KMS-11 (cell line): ENCODE measurements at regions not wholly inside any gene's neighbourhood (a gene's known extent, or its start where the extent isn't known, plus 50 kb on each side); places are given as distances from the start of the nearest gene placed in this dataset.

Experiments used
- H2AFZ ChIP-seq: fragments of 200-600 bp; sonication (generic); 2 replicates; pipeline ENCODE4 v1.6.1; 2016; ENCODE audit warnings: antibody characterized with exemption, mixed run types, low read depth
- H3K27ac ChIP-seq: fragments of 200-600 bp; sonication (generic); 2 replicates; pipeline ENCODE4 v1.6.1; 2016; ENCODE audit warnings: mild to moderate bottlenecking, mixed run types
- H3K27me3 ChIP-seq: fragments of 200-600 bp; sonication (generic); 2 replicates; pipeline ENCODE4 v1.6.1; 2017; ENCODE audit warnings: mild to moderate bottlenecking, low read depth, mixed run types, moderate library complexity; ENCODE audit not compliant: insufficient read depth
- H3K36me3 ChIP-seq: fragments of 200-600 bp; sonication (generic); 2 replicates; pipeline ENCODE4 v1.6.1; 2017; ENCODE audit warnings: mild to moderate bottlenecking, mixed run types; ENCODE audit not compliant: insufficient read depth
- H3K4me1 ChIP-seq: fragments of 200-600 bp; sonication (generic); 2 replicates; pipeline ENCODE4 v1.6.1; 2016; ENCODE audit warnings: mild to moderate bottlenecking, low read depth, mixed run types; ENCODE audit not compliant: poor library complexity, severe bottlenecking
- H3K4me2 ChIP-seq: fragments of 200-600 bp; sonication (generic); 2 replicates; pipeline ENCODE4 v1.7.0; 2016; ENCODE audit warnings: mild to moderate bottlenecking, mixed run types
- H3K4me3 ChIP-seq: fragments of 200-600 bp; sonication (generic); IDR thresholded peaks from 2 replicates; pipeline ENCODE4 v1.6.1; 2017; ENCODE audit warnings: low read depth, low read length, mixed read lengths; ENCODE audit not compliant: insufficient read depth
- H3K79me2 ChIP-seq: fragments of 200-600 bp; sonication (generic); 2 replicates; pipeline ENCODE4 v1.6.1; 2016; ENCODE audit warnings: low read depth, mixed run types; ENCODE audit not compliant: insufficient read depth
- H3K9ac ChIP-seq: fragments of 200-600 bp; sonication (generic); 2 replicates; pipeline ENCODE4 v1.6.1; 2016; ENCODE audit warnings: mild to moderate bottlenecking, mixed run types
- H4K20me1 ChIP-seq: fragments of 200-600 bp; sonication (generic); 2 replicates; pipeline ENCODE4 v1.6.1; 2016; ENCODE audit warnings: mild to moderate bottlenecking, mixed run types; ENCODE audit not compliant: insufficient read depth
- TF ChIP-seq, protein P1 (sequence below): fragments of 200-600 bp; sonication (generic); conservative IDR thresholded peaks from 2 replicates; pipeline ENCODE4 v1.6.1; 2017; ENCODE audit warnings: low read depth, mild to moderate bottlenecking, antibody characterized with exemption, low read length, moderate library complexity, mixed read lengths

DNA sequence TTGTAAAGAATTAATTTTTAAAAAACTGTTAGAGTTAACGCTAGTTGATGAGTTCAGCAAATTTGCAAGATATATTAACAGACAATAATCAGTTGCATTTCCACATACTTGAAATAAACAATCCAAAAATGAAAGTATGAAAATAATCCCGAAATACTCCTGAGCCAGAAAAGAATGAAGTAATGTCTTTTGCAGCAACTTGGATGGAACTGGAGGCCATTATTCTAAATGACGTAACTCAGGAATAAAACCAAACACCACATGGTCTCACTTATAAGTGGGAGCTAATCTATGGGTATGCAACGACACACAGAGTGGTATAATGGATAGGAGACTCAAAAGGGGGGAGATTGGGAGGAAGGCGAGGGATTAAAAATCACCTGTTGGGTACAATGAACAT lies 872.9 kb upstream of the GJE1 start:
- Histone ChIP-seq H3K4me3 (no peak overlapping the region), H3K79me2 (no peaks in the 10 kb centered on the region), H4K20me1 (no peaks in the 10 kb centered on the region), H3K36me3 (no peaks in the 10 kb centered on the region), H2AFZ (no peak overlapping the region), H3K27me3 (no peaks in the 10 kb centered on the region), H3K27ac (no peak overlapping the region), H3K9ac (no peak overlapping the region), H3K4me1 (peaks cover 7% of the 10 kb centered on the region), H3K4me2 (no peak overlapping the region)
- TF ChIP-seq, protein P1, sequence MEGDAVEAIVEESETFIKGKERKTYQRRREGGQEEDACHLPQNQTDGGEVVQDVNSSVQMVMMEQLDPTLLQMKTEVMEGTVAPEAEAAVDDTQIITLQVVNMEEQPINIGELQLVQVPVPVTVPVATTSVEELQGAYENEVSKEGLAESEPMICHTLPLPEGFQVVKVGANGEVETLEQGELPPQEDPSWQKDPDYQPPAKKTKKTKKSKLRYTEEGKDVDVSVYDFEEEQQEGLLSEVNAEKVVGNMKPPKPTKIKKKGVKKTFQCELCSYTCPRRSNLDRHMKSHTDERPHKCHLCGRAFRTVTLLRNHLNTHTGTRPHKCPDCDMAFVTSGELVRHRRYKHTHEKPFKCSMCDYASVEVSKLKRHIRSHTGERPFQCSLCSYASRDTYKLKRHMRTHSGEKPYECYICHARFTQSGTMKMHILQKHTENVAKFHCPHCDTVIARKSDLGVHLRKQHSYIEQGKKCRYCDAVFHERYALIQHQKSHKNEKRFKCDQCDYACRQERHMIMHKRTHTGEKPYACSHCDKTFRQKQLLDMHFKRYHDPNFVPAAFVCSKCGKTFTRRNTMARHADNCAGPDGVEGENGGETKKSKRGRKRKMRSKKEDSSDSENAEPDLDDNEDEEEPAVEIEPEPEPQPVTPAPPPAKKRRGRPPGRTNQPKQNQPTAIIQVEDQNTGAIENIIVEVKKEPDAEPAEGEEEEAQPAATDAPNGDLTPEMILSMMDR, result no peak

DNA sequence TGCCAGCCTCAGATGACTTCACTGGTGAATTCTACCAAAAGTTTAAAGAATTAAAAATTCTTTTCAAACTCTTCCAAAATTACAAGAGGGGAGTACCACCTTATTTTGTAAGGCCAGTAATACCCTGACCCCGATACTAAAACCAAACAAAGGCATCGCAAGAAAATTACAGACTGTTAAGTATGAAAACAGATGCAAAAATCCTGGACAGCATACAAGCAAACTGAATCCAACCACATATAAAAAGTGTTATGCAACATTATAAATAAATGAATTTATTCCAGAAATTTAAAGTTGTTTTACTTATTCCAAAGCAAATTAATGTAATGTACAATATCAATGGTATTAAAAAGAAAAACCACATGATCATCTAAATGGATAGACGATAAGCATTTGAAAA lies 873.6 kb upstream of the GJE1 start:
- H3K4me1 ChIP-seq, result peaks cover 3% of the 10 kb centered on the region
- H3K36me3 ChIP-seq, result no peaks in the 10 kb centered on the region
- H3K4me2 ChIP-seq, result no peak overlapping the region
- TF ChIP-seq, protein P1, result no peak
- H2AFZ ChIP-seq, result no peak overlapping the region
- no peaks in the 10 kb centered on the region for H3K27me3 ChIP-seq
- no peak overlapping the region for H3K4me3 ChIP-seq
- H3K9ac ChIP-seq, result no peak overlapping the region
- no peak overlapping the region for H3K27ac ChIP-seq
- no peaks in the 10 kb centered on the region for H3K79me2 ChIP-seq
- no peaks in the 10 kb centered on the region for H4K20me1 ChIP-seq

DNA sequence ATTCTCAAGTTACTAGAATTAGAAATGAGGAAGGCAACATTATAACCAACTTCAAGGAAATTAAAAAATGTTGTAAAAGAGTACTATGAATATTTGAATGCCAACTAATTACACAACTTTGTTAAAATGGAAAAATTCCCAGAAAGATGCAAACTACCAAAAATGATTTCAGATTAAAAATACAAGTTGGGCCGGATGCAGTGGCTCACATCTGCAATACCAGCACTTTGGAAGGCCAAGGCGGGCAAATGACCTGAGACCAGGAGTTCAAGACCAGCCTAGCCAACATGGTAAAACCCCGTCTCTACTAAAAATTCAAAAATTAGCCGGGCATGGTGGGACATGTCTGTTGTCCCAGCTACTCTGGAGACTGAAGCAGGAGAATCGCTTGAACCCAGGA lies 874.2 kb upstream of the GJE1 start:
- Histone ChIP-seq H3K27ac (no peak overlapping the region), H3K27me3 (no peaks in the 10 kb centered on the region), H3K4me1 (no peaks in the 10 kb centered on the region), H3K4me2 (no peak overlapping the region), H3K79me2 (no peaks in the 10 kb centered on the region), H2AFZ (no peak overlapping the region), H3K9ac (no peak overlapping the region), H4K20me1 (no peaks in the 10 kb centered on the region), H3K4me3 (no peak overlapping the region), H3K36me3 (no peaks in the 10 kb centered on the region)
- TF ChIP-seq, protein P1, result no peak

DNA sequence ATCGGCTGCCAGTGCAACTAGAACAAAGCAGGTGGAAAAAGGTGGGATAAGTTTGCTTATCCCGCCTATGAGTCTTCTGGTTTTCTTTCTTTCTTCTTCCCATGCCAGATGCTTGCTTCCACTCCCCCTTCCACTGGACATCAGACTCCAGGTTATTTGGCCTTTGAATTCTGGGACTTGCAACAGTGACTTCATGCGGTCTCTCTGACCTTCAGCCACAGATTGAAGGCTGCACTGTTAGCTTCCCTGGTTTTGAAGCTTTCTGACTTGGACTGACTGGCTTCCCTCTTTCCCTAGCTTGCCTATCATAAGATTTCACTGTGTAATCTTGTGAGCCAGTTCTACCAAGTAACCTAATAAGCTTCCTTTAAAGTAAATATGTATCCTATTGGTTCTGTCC lies 878.4 kb upstream of the GJE1 start:
- no peak overlapping the region for H3K4me3 ChIP-seq
- H3K36me3 ChIP-seq, result no peaks in the 10 kb centered on the region
- no peak overlapping the region for H3K4me2 ChIP-seq
- TF ChIP-seq, protein P1, result no peak
- no peak overlapping the region for H3K9ac ChIP-seq
- no peaks in the 10 kb centered on the region for H4K20me1 ChIP-seq
- no peaks in the 10 kb centered on the region for H3K79me2 ChIP-seq
- H3K27me3 ChIP-seq, result no peaks in the 10 kb centered on the region
- H3K27ac ChIP-seq, result no peak overlapping the region
- no peaks in the 10 kb centered on the region for H3K4me1 ChIP-seq
- H2AFZ ChIP-seq, result no peak overlapping the region
